ENCODE measurements at regions not wholly inside any gene's neighbourhood (a gene's known extent, or its start where the extent isn't known, plus 50 kb on each side); places are given as distances from the start of the nearest gene placed in this dataset.

DNA sequence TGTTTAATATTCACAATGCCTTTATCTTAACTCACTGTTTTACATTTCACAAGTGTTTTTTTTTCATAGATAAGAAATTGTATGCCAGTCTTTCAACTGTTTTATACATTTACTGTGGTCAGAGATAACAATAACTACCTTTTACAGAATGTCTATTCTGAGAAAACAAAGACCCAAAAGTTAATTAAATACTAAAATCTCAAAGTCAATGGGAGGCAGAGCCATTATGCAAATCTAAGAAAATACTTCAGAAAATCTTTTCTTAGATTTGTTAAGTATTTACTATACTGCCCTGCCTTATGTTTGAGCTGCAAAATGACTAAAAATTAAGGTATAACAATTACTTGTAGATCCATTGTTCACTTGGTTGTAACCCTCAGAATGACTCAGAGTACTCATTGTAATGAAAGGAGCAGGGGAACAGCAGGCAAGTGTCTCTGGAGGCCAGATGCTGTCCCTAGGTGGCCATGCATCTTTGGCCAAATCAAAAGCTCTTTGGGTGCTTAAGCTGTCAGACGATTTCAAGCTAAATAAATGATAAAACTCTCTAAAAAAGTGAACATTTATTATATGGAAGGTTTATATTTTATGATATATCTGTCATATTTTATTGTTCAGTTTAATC, 770.1 kb upstream of the PCDH20 start:
- WGBS (ENCODE audit: low lambda C conversion rate, missing lambda C conversion rate) = 38% methylated on average over 1 of the region's 1 CpG
- DNase-seq (ENCODE audit: low spot score) = no peak
- Histone ChIP-seq H3K36me3 (replicated peaks; ENCODE audit: insufficient read depth, low read depth) (no peaks in the 10 kb centered on the region), H3K4me1 (ENCODE audit: insufficient read depth) (no peaks in the 10 kb centered on the region), H2AFZ (no peak overlapping the region), H3K4me2 (no peak overlapping the region), H3K9me2 (replicated peaks; ENCODE audit: insufficient read depth) (no peaks in the 10 kb centered on the region), H3K27ac (no peak overlapping the region), H3K4me3 (no peak overlapping the region), H3K79me2 (no peaks in the 10 kb centered on the region), H3K27me3 (no peaks in the 10 kb centered on the region), H3K9me3 (ENCODE audit: low read depth) (no peaks in the 10 kb centered on the region), H4K20me1 (ENCODE audit: insufficient read depth, poor library complexity, severe bottlenecking) (no peaks in the 10 kb centered on the region)
- TF ChIP-seq EZH2phosphoT487 (IDR thresholded peaks at IDR 0.05; ENCODE audit: low read depth, severe bottlenecking, unreplicated experiment) = no peak
- TF ChIP-seq, protein P1, sequence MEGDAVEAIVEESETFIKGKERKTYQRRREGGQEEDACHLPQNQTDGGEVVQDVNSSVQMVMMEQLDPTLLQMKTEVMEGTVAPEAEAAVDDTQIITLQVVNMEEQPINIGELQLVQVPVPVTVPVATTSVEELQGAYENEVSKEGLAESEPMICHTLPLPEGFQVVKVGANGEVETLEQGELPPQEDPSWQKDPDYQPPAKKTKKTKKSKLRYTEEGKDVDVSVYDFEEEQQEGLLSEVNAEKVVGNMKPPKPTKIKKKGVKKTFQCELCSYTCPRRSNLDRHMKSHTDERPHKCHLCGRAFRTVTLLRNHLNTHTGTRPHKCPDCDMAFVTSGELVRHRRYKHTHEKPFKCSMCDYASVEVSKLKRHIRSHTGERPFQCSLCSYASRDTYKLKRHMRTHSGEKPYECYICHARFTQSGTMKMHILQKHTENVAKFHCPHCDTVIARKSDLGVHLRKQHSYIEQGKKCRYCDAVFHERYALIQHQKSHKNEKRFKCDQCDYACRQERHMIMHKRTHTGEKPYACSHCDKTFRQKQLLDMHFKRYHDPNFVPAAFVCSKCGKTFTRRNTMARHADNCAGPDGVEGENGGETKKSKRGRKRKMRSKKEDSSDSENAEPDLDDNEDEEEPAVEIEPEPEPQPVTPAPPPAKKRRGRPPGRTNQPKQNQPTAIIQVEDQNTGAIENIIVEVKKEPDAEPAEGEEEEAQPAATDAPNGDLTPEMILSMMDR (IDR thresholded peaks at IDR 0.05; ENCODE audit: poor library complexity) = no peak

DNA sequence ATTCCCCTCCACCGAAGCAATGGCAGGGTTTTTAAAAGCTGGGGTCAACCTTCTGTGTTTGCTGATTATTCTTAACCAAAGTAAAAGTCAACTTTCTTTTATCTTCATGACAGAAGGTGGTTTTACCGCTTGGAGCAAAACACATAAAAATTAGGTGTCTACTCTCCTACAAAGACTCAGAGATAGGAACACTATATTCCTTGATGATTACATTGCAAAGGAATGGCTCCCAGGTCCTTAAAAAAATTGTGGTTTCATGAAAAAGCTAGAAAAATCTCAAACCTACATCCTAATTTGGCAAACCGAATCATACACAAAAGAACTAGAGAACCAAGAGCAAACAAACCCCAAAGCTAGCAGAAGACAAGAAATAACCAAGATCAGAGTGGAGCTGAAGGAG, 760.4 kb upstream of the PCDH20 start:
- WGBS (ENCODE audit: low lambda C conversion rate, missing lambda C conversion rate) = 64% methylated on average over 3 of the region's 3 CpGs
- no peak overlapping the region for H3K4me2 ChIP-seq
- H3K9me3 ChIP-seq (ENCODE audit: low read depth) = no peaks in the 10 kb centered on the region
- H3K27ac ChIP-seq = no peak overlapping the region
- no peak overlapping the region for H3K4me3 ChIP-seq
- H3K27me3 ChIP-seq = no peaks in the 10 kb centered on the region
- no peak for TF ChIP-seq EZH2 (IDR thresholded peaks at IDR 0.05; ENCODE audit: borderline replicate concordance)
- no peaks in the 10 kb centered on the region for H4K20me1 ChIP-seq (ENCODE audit: insufficient read depth, poor library complexity, severe bottlenecking)
- no peak for DNase-seq (ENCODE audit: low spot score)
- no peak overlapping the region for H2AFZ ChIP-seq
- H3K79me2 ChIP-seq = no peaks in the 10 kb centered on the region
- no peaks in the 10 kb centered on the region for H3K36me3 ChIP-seq (replicated peaks; ENCODE audit: insufficient read depth, low read depth)
- H3K9me2 ChIP-seq (replicated peaks; ENCODE audit: insufficient read depth) = no peaks in the 10 kb centered on the region
- no peaks in the 10 kb centered on the region for H3K4me1 ChIP-seq (ENCODE audit: insufficient read depth)

DNA sequence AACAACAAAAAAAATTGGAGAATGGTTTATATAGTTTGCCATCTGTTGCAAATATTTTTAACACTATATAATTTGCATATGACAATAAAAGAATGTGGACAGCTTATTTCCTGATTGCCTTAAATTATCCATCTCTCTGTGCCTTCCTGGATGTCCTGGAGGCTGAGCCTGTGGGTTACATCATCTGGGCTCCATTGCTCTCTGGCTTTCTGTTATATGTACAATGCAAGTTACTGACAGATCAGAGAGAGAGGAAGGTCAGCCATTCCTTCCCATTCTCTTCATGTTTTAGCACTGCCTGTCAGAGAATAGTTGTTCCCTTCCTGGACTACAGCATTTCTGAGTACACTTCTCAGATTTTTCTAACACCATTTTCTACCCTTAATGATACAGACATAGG, 758.3 kb upstream of the PCDH20 start:
- Histone ChIP-seq H3K9me2 (replicated peaks; ENCODE audit: insufficient read depth) (no peaks in the 10 kb centered on the region), H3K4me1 (ENCODE audit: insufficient read depth) (no peaks in the 10 kb centered on the region), H4K20me1 (ENCODE audit: insufficient read depth, poor library complexity, severe bottlenecking) (no peaks in the 10 kb centered on the region), H3K4me2 (no peak overlapping the region), H3K36me3 (replicated peaks; ENCODE audit: insufficient read depth, low read depth) (no peaks in the 10 kb centered on the region), H2AFZ (no peak overlapping the region), H3K4me3 (no peak overlapping the region), H3K79me2 (no peaks in the 10 kb centered on the region), H3K27ac (no peak overlapping the region), H3K27me3 (no peaks in the 10 kb centered on the region), H3K9me3 (ENCODE audit: low read depth) (no peaks in the 10 kb centered on the region)
- DNase-seq (ENCODE audit: low spot score) = no peak
- TF ChIP-seq EZH2phosphoT487 (IDR thresholded peaks at IDR 0.05; ENCODE audit: low read depth, severe bottlenecking, unreplicated experiment) (no peak), EZH2 (IDR thresholded peaks at IDR 0.05; ENCODE audit: borderline replicate concordance) (no peak)
- TF ChIP-seq, protein P1 (IDR thresholded peaks at IDR 0.05; ENCODE audit: poor library complexity) = no peak

DNA sequence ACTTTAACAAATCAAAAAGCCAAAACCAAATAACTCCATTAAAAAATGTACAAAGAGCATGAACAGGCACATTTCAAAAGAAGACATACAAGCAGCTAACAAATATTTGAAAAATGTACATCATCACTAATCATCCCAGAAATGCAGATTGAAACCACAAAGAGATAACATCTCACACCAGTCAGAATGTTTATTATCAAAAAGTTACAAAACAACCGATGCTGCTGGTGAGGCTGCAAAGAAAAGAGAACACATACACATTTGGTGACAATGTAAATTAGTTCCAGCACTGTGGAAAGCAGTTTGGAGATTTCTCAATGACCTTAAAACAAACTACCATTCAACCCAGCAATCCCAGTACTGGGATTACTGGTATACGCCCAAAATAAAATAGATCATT, 756.0 kb upstream of the PCDH20 start:
- H3K4me1 ChIP-seq (ENCODE audit: insufficient read depth) = no peaks in the 10 kb centered on the region

More for the DNA sequence above, 756.0 kb upstream of the PCDH20 start:
- Histone ChIP-seq H3K4me2 (no peak overlapping the region), H3K36me3 (replicated peaks; ENCODE audit: insufficient read depth, low read depth) (no peaks in the 10 kb centered on the region), H3K27ac (no peak overlapping the region), H3K9me3 (ENCODE audit: low read depth) (no peaks in the 10 kb centered on the region), H2AFZ (no peak overlapping the region), H3K27me3 (no peaks in the 10 kb centered on the region), H3K9me2 (replicated peaks; ENCODE audit: insufficient read depth) (no peaks in the 10 kb centered on the region), H4K20me1 (ENCODE audit: insufficient read depth, poor library complexity, severe bottlenecking) (no peaks in the 10 kb centered on the region), H3K79me2 (no peaks in the 10 kb centered on the region), H3K4me3 (no peak overlapping the region)
- DNase-seq (ENCODE audit: low spot score) = no peak
- WGBS (ENCODE audit: low lambda C conversion rate, missing lambda C conversion rate) = 83% methylated on average over 2 of the region's 2 CpGs
- TF ChIP-seq, protein P1 (IDR thresholded peaks at IDR 0.05; ENCODE audit: poor library complexity) = no peak
- TF ChIP-seq EZH2 (IDR thresholded peaks at IDR 0.05; ENCODE audit: borderline replicate concordance) (no peak), EZH2phosphoT487 (IDR thresholded peaks at IDR 0.05; ENCODE audit: low read depth, severe bottlenecking, unreplicated experiment) (no peak)

All from hepatocyte (in vitro differentiated cells).